ENCODE measurements at regions not wholly inside any gene's neighbourhood (a gene's known extent, or its start where the extent isn't known, plus 50 kb on each side); places are given as distances from the start of the nearest gene placed in this dataset.
A peak's percentile ranks its signal among the peaks of the same experiment; 100 is the strongest.

GRCh38 chr6:121839896-121840295, 404.4 kb downstream of the GJA1 start:
- TF ChIP-seq, protein P1, sequence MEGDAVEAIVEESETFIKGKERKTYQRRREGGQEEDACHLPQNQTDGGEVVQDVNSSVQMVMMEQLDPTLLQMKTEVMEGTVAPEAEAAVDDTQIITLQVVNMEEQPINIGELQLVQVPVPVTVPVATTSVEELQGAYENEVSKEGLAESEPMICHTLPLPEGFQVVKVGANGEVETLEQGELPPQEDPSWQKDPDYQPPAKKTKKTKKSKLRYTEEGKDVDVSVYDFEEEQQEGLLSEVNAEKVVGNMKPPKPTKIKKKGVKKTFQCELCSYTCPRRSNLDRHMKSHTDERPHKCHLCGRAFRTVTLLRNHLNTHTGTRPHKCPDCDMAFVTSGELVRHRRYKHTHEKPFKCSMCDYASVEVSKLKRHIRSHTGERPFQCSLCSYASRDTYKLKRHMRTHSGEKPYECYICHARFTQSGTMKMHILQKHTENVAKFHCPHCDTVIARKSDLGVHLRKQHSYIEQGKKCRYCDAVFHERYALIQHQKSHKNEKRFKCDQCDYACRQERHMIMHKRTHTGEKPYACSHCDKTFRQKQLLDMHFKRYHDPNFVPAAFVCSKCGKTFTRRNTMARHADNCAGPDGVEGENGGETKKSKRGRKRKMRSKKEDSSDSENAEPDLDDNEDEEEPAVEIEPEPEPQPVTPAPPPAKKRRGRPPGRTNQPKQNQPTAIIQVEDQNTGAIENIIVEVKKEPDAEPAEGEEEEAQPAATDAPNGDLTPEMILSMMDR (IDR thresholded peaks at IDR 0.05): no peak
- H3K4me3 Mint-ChIP-seq (ENCODE audit: unreplicated experiment): no peak overlapping the region
- DNase-seq (ENCODE audit: extremely low spot score, unreplicated experiment): no peak
- peaks cover 14% of the 10 kb centered on the region for H3K4me1 Mint-ChIP-seq (ENCODE audit: unreplicated experiment)
- H3K36me3 Mint-ChIP-seq (ENCODE audit: unreplicated experiment): no peaks in the 10 kb centered on the region
- no peaks in the 10 kb centered on the region for H3K9me3 Mint-ChIP-seq (ENCODE audit: unreplicated experiment)
- no peaks in the 10 kb centered on the region for H3K27me3 Mint-ChIP-seq (ENCODE audit: unreplicated experiment)
- H3K27ac Mint-ChIP-seq (ENCODE audit: unreplicated experiment): no peak overlapping the region

DNA sequence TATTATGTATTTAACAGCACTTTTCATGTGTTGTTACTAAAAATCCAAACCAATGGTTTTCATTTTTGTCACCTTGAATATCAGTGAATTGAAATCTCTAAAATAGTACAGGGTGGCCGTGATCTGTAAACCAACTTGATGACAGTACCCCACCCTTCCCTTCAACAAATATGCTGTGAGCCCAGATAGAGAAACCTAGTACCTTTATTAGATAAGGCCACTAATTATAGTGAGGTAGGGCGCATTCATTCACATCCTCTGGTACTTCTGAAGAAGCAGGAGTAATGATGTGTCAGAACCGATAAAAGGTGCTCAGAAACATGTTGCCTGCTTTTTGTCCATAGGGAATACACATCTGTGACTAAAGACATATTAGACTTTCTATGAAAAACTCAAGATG, 409.5 kb downstream of the GJA1 start:
- H3K9me3 Mint-ChIP-seq (ENCODE audit: unreplicated experiment): no peaks in the 10 kb centered on the region

DNA sequence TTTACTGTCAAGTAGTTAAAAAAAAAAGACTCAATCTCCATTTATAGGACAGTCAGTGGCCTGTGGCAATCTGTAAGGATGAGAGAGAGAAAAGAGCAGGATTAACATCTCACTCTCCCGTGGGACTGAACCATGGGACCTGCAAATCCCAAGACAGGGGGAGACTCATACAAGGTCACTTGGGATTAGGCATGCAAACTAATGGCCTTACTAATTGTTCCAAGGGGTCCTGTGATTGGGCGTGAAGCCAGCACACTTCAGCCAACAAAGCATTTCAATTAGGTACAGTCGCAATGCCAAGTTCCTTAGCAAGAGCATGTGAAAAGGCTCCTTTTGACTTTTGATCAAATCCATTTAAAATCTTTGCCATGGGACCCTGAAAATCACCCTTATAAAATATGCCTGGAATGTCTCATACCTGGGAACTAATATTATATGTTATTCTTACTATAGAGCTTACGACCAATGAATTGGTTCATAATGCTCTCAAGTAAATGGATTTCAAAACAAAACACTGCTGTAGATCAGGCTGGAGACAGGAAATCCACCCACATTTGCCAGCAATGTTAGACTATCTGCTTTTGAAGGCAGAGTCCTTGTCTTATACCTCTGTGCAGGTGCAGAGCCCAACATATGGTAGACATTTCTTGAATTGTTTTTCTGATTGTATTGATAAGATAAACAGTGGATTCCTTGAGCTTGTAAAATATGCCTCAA, 412.5 kb downstream of the GJA1 start:
- TF ChIP-seq, protein P1 (IDR thresholded peaks at IDR 0.05): no peak
- DNase-seq (ENCODE audit: extremely low spot score, unreplicated experiment): no peak
- Mint-ChIP-seq H3K4me1 (ENCODE audit: unreplicated experiment) (peaks cover 25% of the 10 kb centered on the region), H3K27me3 (ENCODE audit: unreplicated experiment) (no peaks in the 10 kb centered on the region), H3K36me3 (ENCODE audit: unreplicated experiment) (no peaks in the 10 kb centered on the region), H3K4me3 (ENCODE audit: unreplicated experiment) (no peak overlapping the region), H3K27ac (ENCODE audit: unreplicated experiment) (no peak overlapping the region), H3K9me3 (ENCODE audit: unreplicated experiment) (no peaks in the 10 kb centered on the region)

More for the DNA sequence above, 409.5 kb downstream of the GJA1 start:
- Mint-ChIP-seq H3K4me3 (ENCODE audit: unreplicated experiment) (no peak overlapping the region), H3K27ac (ENCODE audit: unreplicated experiment) (no peak overlapping the region), H3K36me3 (ENCODE audit: unreplicated experiment) (no peaks in the 10 kb centered on the region), H3K27me3 (ENCODE audit: unreplicated experiment) (no peaks in the 10 kb centered on the region), H3K4me1 (ENCODE audit: unreplicated experiment) (peaks cover 19% of the 10 kb centered on the region)
- DNase-seq (ENCODE audit: extremely low spot score, unreplicated experiment): no peak
- TF ChIP-seq, protein P1 (IDR thresholded peaks at IDR 0.05): no peak

DNA sequence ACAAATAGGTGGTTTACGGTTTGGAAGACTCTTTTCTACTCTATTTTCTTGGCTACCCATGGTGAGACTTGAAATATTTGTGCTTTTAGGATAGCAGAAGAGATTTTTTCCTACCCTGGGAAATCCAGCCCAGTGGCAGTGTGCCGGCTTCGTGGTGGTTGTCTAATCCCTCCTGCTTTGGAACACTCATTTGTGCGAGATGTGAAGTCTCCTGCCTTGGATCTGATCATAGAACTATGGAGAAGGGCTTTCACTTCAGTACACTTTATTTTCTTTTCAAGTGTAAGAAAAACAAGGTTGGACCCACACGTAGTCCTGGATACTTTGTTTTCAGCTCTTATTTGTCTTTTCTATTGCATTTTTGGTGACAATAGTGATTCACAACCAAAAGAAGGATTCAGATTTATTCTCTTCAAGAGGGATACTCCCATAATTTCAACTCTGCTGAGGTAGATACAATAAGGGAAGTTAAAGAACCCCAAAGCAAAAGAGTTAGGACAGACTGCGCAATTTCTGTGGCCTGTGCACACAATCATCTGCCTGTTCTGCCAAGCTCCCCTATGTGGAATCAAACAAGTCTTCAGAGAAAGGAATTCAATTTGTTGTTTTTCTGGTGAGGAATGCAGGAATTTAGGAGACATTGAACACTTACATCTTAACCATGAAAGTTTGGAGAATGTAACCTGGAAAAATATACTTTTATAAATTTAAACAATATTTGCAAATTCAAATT, 413.2 kb downstream of the GJA1 start:
- H3K27ac Mint-ChIP-seq (ENCODE audit: unreplicated experiment): no peak overlapping the region
- H3K9me3 Mint-ChIP-seq (ENCODE audit: unreplicated experiment): no peaks in the 10 kb centered on the region
- no peaks in the 10 kb centered on the region for H3K36me3 Mint-ChIP-seq (ENCODE audit: unreplicated experiment)
- peaks cover 25% of the 10 kb centered on the region for H3K4me1 Mint-ChIP-seq (ENCODE audit: unreplicated experiment)
- TF ChIP-seq, protein P1 (IDR thresholded peaks at IDR 0.05): no peak
- H3K27me3 Mint-ChIP-seq (ENCODE audit: unreplicated experiment): no peaks in the 10 kb centered on the region
- no peak overlapping the region for H3K4me3 Mint-ChIP-seq (ENCODE audit: unreplicated experiment)
- DNase-seq (ENCODE audit: extremely low spot score, unreplicated experiment): no peak

DNA sequence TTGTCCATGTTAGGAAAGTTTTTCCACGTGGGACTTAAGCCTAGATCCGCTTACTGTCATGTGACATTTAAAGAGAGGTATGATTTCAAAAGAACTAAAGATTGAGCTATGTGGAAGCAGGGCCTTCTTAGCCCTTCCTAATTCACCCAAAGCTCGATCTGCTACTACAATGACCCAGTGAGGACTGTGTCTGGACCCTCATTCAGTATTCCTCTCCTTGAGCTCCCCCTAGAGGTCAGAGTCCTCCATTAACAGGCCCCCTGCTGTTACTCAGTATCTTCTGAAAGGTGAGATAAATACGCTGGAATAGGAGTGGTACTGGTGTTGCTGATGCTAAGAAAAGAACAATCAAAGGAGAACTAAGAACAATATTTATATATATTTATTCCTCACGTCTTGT, 414.0 kb downstream of the GJA1 start:
- Mint-ChIP-seq H3K9me3 (ENCODE audit: unreplicated experiment) (no peaks in the 10 kb centered on the region), H3K27me3 (ENCODE audit: unreplicated experiment) (no peaks in the 10 kb centered on the region), H3K36me3 (ENCODE audit: unreplicated experiment) (no peaks in the 10 kb centered on the region), H3K4me3 (ENCODE audit: unreplicated experiment) (no peak overlapping the region), H3K27ac (ENCODE audit: unreplicated experiment) (peak overlapping the region; percentile 5), H3K4me1 (ENCODE audit: unreplicated experiment) (peaks cover 27% of the 10 kb centered on the region)
- no peak for DNase-seq (ENCODE audit: extremely low spot score, unreplicated experiment)
- TF ChIP-seq, protein P1 (IDR thresholded peaks at IDR 0.05): peak; percentile 63
